WTC11 (cell line): ENCODE measurements at regions not wholly inside any gene's neighbourhood (a gene's known extent, or its start where the extent isn't known, plus 50 kb on each side); places are given as distances from the start of the nearest gene placed in this dataset.

Experiments
- ATAC-seq: fragments of 200-7000 bp; cut with Tn5 transposase; 2 replicates; pipeline ENCODE4 v1.10.0; 2021; ENCODE audit warnings: mild to moderate bottlenecking, moderate library complexity
- CTCF ChIA-PET: fragments of 300-600 bp; sonication (Branson Sonifier 250); formaldehyde crosslinking; loops from one replicate; lab custom pipeline; 2021; ENCODE audit warnings: antibody characterized with exemption; lab: Charles Lee
- POLR2A ChIA-PET: fragments of 350-600 bp; sonication (Branson Sonifier 250); formaldehyde crosslinking; loops from one replicate; lab custom pipeline; 2021; ENCODE audit warnings: antibody characterized with exemption; lab: Charles Lee
- DNase-seq: peaks from one replicate; pipeline ENCODE4 v3.0.0; 2021; ENCODE audit warnings: low spot score
- H3K27ac Mint-ChIP-seq: 2 replicates; pipeline ENCODE4 v1.8.0; 2021; ENCODE audit warnings: mixed read lengths
- H3K27me3 Mint-ChIP-seq: 2 replicates; pipeline ENCODE4 v1.8.0; 2021; ENCODE audit warnings: low read depth, mild to moderate bottlenecking, moderate library complexity, mixed read lengths
- H3K36me3 Mint-ChIP-seq: 2 replicates; pipeline ENCODE4 v1.8.0; 2021; ENCODE audit warnings: mixed read lengths
- H3K4me1 Mint-ChIP-seq: 2 replicates; pipeline ENCODE4 v1.8.0; 2022; ENCODE audit warnings: mixed read lengths
- H3K4me3 Mint-ChIP-seq: 2 replicates; pipeline ENCODE4 v1.8.0; 2021; ENCODE audit warnings: mild to moderate bottlenecking, moderate library complexity, mixed read lengths
- H3K9me3 Mint-ChIP-seq: 2 replicates; pipeline ENCODE4 v1.8.0; 2021; ENCODE audit warnings: mixed read lengths
- AFF4 ChIP-seq: sonication (generic); formaldehyde crosslinking; IDR thresholded peaks from 2 replicates; pipeline ENCODE4 v1.8.1; 2023; ENCODE audit warnings: mild to moderate bottlenecking, missing genetic modification reagents, borderline replicate concordance
- ATF3 ChIP-seq: sonication (generic); formaldehyde crosslinking; conservative IDR thresholded peaks from 2 replicates; pipeline ENCODE4 v1.8.1; 2022; ENCODE audit warnings: mild to moderate bottlenecking, missing genetic modification reagents
- CREM ChIP-seq: sonication (generic); formaldehyde crosslinking; IDR thresholded peaks from 2 replicates; pipeline ENCODE4 v1.8.1; 2022; ENCODE audit warnings: mild to moderate bottlenecking, missing genetic modification reagents, moderate library complexity
- CTCF ChIP-seq: fragments of 200-600 bp; IDR thresholded peaks from 2 replicates; pipeline ENCODE4 v1.8.0; 2022; ENCODE audit warnings: antibody characterized with exemption
- ETV6 ChIP-seq: sonication (generic); formaldehyde crosslinking; IDR thresholded peaks from 2 replicates; pipeline ENCODE4 v1.8.1; 2022; ENCODE audit warnings: mild to moderate bottlenecking, missing genetic modification reagents
- FOXK1 ChIP-seq: sonication (generic); formaldehyde crosslinking; IDR thresholded peaks from 2 replicates; pipeline ENCODE4 v1.8.0; 2022; ENCODE audit warnings: mild to moderate bottlenecking, moderate library complexity, missing genetic modification reagents
- KAT7 ChIP-seq: sonication (generic); formaldehyde crosslinking; IDR thresholded peaks from 2 replicates; pipeline ENCODE4 v1.8.1; 2023; ENCODE audit warnings: missing genetic modification reagents, mild to moderate bottlenecking, borderline replicate concordance
- MLX ChIP-seq: sonication (generic); formaldehyde crosslinking; IDR thresholded peaks from 2 replicates; pipeline ENCODE4 v1.8.1; 2023; ENCODE audit warnings: mild to moderate bottlenecking, missing genetic modification reagents, moderate library complexity
- NFATC4 ChIP-seq: fragments of 250-450 bp; sonication (Bioruptor Pico); IDR thresholded peaks from 2 replicates; pipeline ENCODE4 v1.9.0; 2021; ENCODE audit warnings: mild to moderate bottlenecking
- NFE2L1 ChIP-seq: sonication (generic); formaldehyde crosslinking; IDR thresholded peaks from 2 replicates; pipeline ENCODE4 v1.8.1; 2023; ENCODE audit warnings: missing genetic modification reagents
- NFYB ChIP-seq: sonication (generic); formaldehyde crosslinking; conservative IDR thresholded peaks from 2 replicates; pipeline ENCODE4 v1.8.0; 2022; ENCODE audit warnings: low read depth, missing genetic modification reagents
- NR2C2 ChIP-seq: sonication (generic); formaldehyde crosslinking; IDR thresholded peaks from 2 replicates; pipeline ENCODE4 v1.8.0; 2022; ENCODE audit warnings: mild to moderate bottlenecking, missing genetic modification reagents
- PRDM15 ChIP-seq: sonication (generic); formaldehyde crosslinking; IDR thresholded peaks from 2 replicates; pipeline ENCODE4 v1.8.0; 2022; ENCODE audit warnings: missing genetic modification reagents
- RORB ChIP-seq: fragments of 250-450 bp; sonication (Bioruptor Pico); IDR thresholded peaks from 2 replicates; pipeline ENCODE4 v1.9.0; 2021; ENCODE audit warnings: mild to moderate bottlenecking
- SOX15 ChIP-seq: fragments of 250-450 bp; sonication (Bioruptor Pico); IDR thresholded peaks from 2 replicates; pipeline ENCODE4 v1.9.0; 2021; ENCODE audit warnings: mild to moderate bottlenecking
- STAT6 ChIP-seq: sonication (generic); formaldehyde crosslinking; conservative IDR thresholded peaks from 2 replicates; pipeline ENCODE4 v1.8.1; 2023; ENCODE audit warnings: mild to moderate bottlenecking, low read depth, missing genetic modification reagents, moderate library complexity
- TP53 ChIP-seq: sonication (generic); formaldehyde crosslinking; IDR thresholded peaks from 2 replicates; pipeline ENCODE4 v1.8.1; 2023; ENCODE audit warnings: mild to moderate bottlenecking, missing genetic modification reagents
- ZNF121 ChIP-seq: sonication (generic); formaldehyde crosslinking; IDR thresholded peaks from 2 replicates; pipeline ENCODE4 v1.8.0; 2023; ENCODE audit warnings: missing genetic modification reagents
- ZNF317 ChIP-seq: sonication (generic); formaldehyde crosslinking; IDR thresholded peaks from 2 replicates; pipeline ENCODE4 v1.8.1; 2023; ENCODE audit warnings: low read depth, mild to moderate bottlenecking, moderate library complexity, missing genetic modification reagents, borderline replicate concordance
- ZNF396 ChIP-seq: fragments of 250-450 bp; sonication (Bioruptor Pico); IDR thresholded peaks from 2 replicates; pipeline ENCODE4 v1.8.0; 2021; ENCODE audit warnings: mild to moderate bottlenecking, moderate library complexity, borderline replicate concordance
- ZNF416 ChIP-seq: fragments of 250-450 bp; sonication (Bioruptor Pico); IDR thresholded peaks from 2 replicates; pipeline ENCODE4 v1.9.0; 2021; ENCODE audit warnings: mild to moderate bottlenecking, inconsistent platforms
- ZNF423 ChIP-seq: fragments of 250-450 bp; sonication (Bioruptor Pico); IDR thresholded peaks from 2 replicates; pipeline ENCODE4 v2.1.2; 2022; ENCODE audit warnings: mild to moderate bottlenecking, moderate library complexity
- ZNF425 ChIP-seq: fragments of 250-450 bp; sonication (Bioruptor Pico); conservative IDR thresholded peaks from 2 replicates; pipeline ENCODE4 v1.9.0; 2021; ENCODE audit warnings: mild to moderate bottlenecking

GRCh38 chr5:32848120-32848519 lies 137.0 kb downstream of the NPR3 start:
- no peak overlapping the region for H3K4me3 Mint-ChIP-seq
- DNase-seq (no peak), ATAC-seq (no peak)
- H3K36me3 Mint-ChIP-seq = no peaks in the 10 kb centered on the region
- ChIA-PET POLR2A (no interaction called here), CTCF (no interaction called here)
- H3K27me3 Mint-ChIP-seq = peaks cover 34% of the 10 kb centered on the region
- H3K9me3 Mint-ChIP-seq = no peaks in the 10 kb centered on the region
- H3K4me1 Mint-ChIP-seq = peaks cover 13% of the 10 kb centered on the region
- no peak for TF ChIP-seq ATF3 (CRISPR knock-in tag)
- TF ChIP-seq TP53 (CRISPR knock-in tag) = no peak
- no peak for TF ChIP-seq SOX15 (CRISPR knock-in tag)
- no peak for TF ChIP-seq CTCF
- TF ChIP-seq NFYB (CRISPR knock-in tag) = no peak
- TF ChIP-seq MLX (CRISPR knock-in tag) = no peak
- no peak for TF ChIP-seq ZNF121 (CRISPR knock-in tag)
- no peak for TF ChIP-seq AFF4 (CRISPR knock-in tag)
- TF ChIP-seq PRDM15 (CRISPR knock-in tag) = no peak
- no peak for TF ChIP-seq ZNF396 (CRISPR knock-in tag)
- TF ChIP-seq ZNF416 (CRISPR knock-in tag) = no peak
- no peak for TF ChIP-seq ETV6 (CRISPR knock-in tag)
- TF ChIP-seq RORB = no peak
- no peak for TF ChIP-seq KAT7 (CRISPR knock-in tag)
- no peak for TF ChIP-seq CREM (CRISPR knock-in tag)
- no peak for TF ChIP-seq ZNF423
- no peak for TF ChIP-seq FOXK1
- TF ChIP-seq NR2C2 (CRISPR knock-in tag) = no peak
- H3K27ac Mint-ChIP-seq = no peak overlapping the region

GRCh38 chr5:32848681-32849080 lies 137.6 kb downstream of the NPR3 start:
- Mint-ChIP-seq H3K4me1 (peaks cover 13% of the 10 kb centered on the region), H3K9me3 (no peaks in the 10 kb centered on the region), H3K36me3 (no peaks in the 10 kb centered on the region), H3K4me3 (no peak overlapping the region), H3K27me3 (peaks cover 34% of the 10 kb centered on the region), H3K27ac (no peak overlapping the region)
- ChIA-PET CTCF (no interaction called here), POLR2A (no interaction called here)
- DNase-seq (no peak), ATAC-seq (no peak)
- TF ChIP-seq NFE2L1 (CRISPR knock-in tag) = no peak
- TF ChIP-seq STAT6 (CRISPR knock-in tag) = no peak
- TF ChIP-seq NFATC4 (CRISPR knock-in tag) = no peak
- TF ChIP-seq ZNF423 = no peak
- no peak for TF ChIP-seq ZNF425
- no peak for TF ChIP-seq FOXK1
- TF ChIP-seq ZNF317 = no peak
